Stimulated activated CD8-positive, alpha-beta memory T cell treated with anti-CD3 and anti-CD28 coated beads, Interleukin-7, amount 100 ng/mL, for 48 hours (primary cell): ENCODE measurements at regions not wholly inside any gene's neighbourhood (a gene's known extent, or its start where the extent isn't known, plus 50 kb on each side); places are given as distances from the start of the nearest gene placed in this dataset.

Experiments used
- DNase-seq, 2 donors: peaks; one replicate each; pipeline ENCODE4 v3.0.0-alpha.2; 2020; ENCODE audit warnings: low read depth in 1 of 2; ENCODE audit errors: extremely low read depth in 1 of 2

GRCh38 chr9:135218331-135219225 is 131.1 kb downstream of the OLFM1 start:
- DNase-seq, result no peak

GRCh38 chr9:135219676-135220600 is 132.5 kb downstream of the OLFM1 start:
- DNase-seq, result no peak

- DNase-seq, result no peak
Observed at GRCh38 chr9:135220601-135221575, 133.4 kb downstream of the OLFM1 start.

GRCh38 chr9:135221576-135221950 is 134.1 kb downstream of the OLFM1 start:
- no peak for DNase-seq

GRCh38 chr9:135221951-135222631 is 134.6 kb downstream of the OLFM1 start:
- no peak for DNase-seq

- DNase-seq, result no peak
Observed at GRCh38 chr9:135222881-135223760, 135.7 kb downstream of the OLFM1 start.

GRCh38 chr9:135223831-135224230 is 136.4 kb downstream of the OLFM1 start:
- DNase-seq, result no peak

- no peak for DNase-seq
Observed at GRCh38 chr9:135224286-135224877, 136.9 kb downstream of the OLFM1 start.

- no peak for DNase-seq
Observed at GRCh38 chr9:135224921-135225541, 137.6 kb downstream of the OLFM1 start.

- no peak for DNase-seq
Observed at GRCh38 chr9:135225619-135226228, 138.3 kb downstream of the OLFM1 start.

GRCh38 chr9:135226369-135227050 is 139.0 kb downstream of the OLFM1 start:
- no peak for DNase-seq

- DNase-seq, result no peak
Observed at GRCh38 chr9:135227641-135228251, 140.3 kb downstream of the OLFM1 start.

GRCh38 chr9:135228345-135228982 is 141.0 kb downstream of the OLFM1 start:
- DNase-seq, result no peak

GRCh38 chr9:135228983-135229625 is 141.6 kb downstream of the OLFM1 start:
- no peak for DNase-seq

GRCh38 chr9:135229701-135230385 is 142.4 kb downstream of the OLFM1 start:
- no peak for DNase-seq
